ENCODE measurements at regions not wholly inside any gene's neighbourhood (a gene's known extent, or its start where the extent isn't known, plus 50 kb on each side); places are given as distances from the start of the nearest gene placed in this dataset.

DNA sequence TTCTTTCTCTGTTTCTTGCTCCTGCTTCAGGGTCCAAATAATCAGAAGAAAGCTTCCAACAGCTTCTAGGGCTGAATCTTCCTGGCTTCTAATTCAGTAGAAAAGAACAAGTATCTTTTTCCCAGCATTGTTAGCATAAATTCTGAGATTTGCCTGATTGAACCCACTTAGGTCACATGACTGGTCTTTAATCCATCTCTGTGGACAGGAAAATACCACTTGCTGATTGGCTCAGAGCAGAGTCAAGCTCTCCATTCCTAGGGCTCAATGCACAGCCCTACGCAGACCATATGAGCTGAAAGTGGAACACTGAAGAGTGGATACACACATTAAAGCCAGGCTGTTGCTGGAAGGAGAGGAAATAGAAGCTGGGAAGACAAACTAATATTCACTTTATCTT is 99.6 kb upstream of the RPL34 start:
- TF ChIP-seq, protein P1, sequence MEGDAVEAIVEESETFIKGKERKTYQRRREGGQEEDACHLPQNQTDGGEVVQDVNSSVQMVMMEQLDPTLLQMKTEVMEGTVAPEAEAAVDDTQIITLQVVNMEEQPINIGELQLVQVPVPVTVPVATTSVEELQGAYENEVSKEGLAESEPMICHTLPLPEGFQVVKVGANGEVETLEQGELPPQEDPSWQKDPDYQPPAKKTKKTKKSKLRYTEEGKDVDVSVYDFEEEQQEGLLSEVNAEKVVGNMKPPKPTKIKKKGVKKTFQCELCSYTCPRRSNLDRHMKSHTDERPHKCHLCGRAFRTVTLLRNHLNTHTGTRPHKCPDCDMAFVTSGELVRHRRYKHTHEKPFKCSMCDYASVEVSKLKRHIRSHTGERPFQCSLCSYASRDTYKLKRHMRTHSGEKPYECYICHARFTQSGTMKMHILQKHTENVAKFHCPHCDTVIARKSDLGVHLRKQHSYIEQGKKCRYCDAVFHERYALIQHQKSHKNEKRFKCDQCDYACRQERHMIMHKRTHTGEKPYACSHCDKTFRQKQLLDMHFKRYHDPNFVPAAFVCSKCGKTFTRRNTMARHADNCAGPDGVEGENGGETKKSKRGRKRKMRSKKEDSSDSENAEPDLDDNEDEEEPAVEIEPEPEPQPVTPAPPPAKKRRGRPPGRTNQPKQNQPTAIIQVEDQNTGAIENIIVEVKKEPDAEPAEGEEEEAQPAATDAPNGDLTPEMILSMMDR (conservative IDR thresholded peaks at IDR 0.05; ENCODE audit: low read length), result no peak
- TF ChIP-seq EZH2phosphoT487 (IDR thresholded peaks at IDR 0.05; ENCODE audit: borderline replicate concordance, low read depth, low read length), result no peak

All from OCI-LY7 (cell line).